HFF-Myc (cell line): ENCODE measurements at regions not wholly inside any gene's neighbourhood (a gene's known extent, or its start where the extent isn't known, plus 50 kb on each side); places are given as distances from the start of the nearest gene placed in this dataset.

Experiments
- DNase-seq: peaks from one replicate; pipeline ENCODE4 v3.0.0-alpha.2; 2011; ENCODE audit warnings: low read depth; ENCODE audit errors: extremely low read depth
- H3K4me3 ChIP-seq: replicated peaks from 2 replicates; pipeline ENCODE4 v1.5.1; 2011; ENCODE audit warnings: low read depth, mild to moderate bottlenecking, control low read depth, low read length
- CTCF ChIP-seq: IDR thresholded peaks from 2 replicates; pipeline ENCODE4 v1.5.1; 2012; ENCODE audit warnings: mild to moderate bottlenecking, low read depth, low read length, control low read depth; ENCODE audit errors: missing control alignments

GRCh38 chr16:55179411-55179810, 144.6 kb upstream of the IRX6 start:
- no peak for TF ChIP-seq CTCF
- H3K4me3 ChIP-seq, result no peak overlapping the region
- DNase-seq, result no peak

GRCh38 chr16:55179852-55180585, 144.0 kb upstream of the IRX6 start:
- H3K4me3 ChIP-seq, result no peak overlapping the region
- no peak for TF ChIP-seq CTCF
- no peak for DNase-seq

GRCh38 chr16:55184052-55184451, 140.0 kb upstream of the IRX6 start:
- no peak for DNase-seq
- no peak overlapping the region for H3K4me3 ChIP-seq
- TF ChIP-seq CTCF, result no peak

- no peak for TF ChIP-seq CTCF
- no peak overlapping the region for H3K4me3 ChIP-seq
- no peak for DNase-seq
These were observed 139.4 kb upstream of the IRX6 start for GRCh38 chr16:55184619-55185018.

- H3K4me3 ChIP-seq, result no peak overlapping the region
- no peak for TF ChIP-seq CTCF
- DNase-seq, result no peak
These were observed 134.8 kb upstream of the IRX6 start for GRCh38 chr16:55189224-55189623.

- no peak for TF ChIP-seq CTCF
- no peak overlapping the region for H3K4me3 ChIP-seq
- DNase-seq, result no peak
These were observed 134.0 kb upstream of the IRX6 start for GRCh38 chr16:55189682-55190636.
